Adipocyte (in vitro differentiated cells): ENCODE measurements at regions not wholly inside any gene's neighbourhood (a gene's known extent, or its start where the extent isn't known, plus 50 kb on each side); places are given as distances from the start of the nearest gene placed in this dataset.
"Not testable (repeated sequence)": the region's sequence is repeated elsewhere in the genome, so short reads cannot be mapped to it uniquely, and the experiment has no call there.

Source experiments
- DNase-seq: peaks from one replicate; pipeline ENCODE4 v3.0.0-alpha.2; 2015; ENCODE audit warnings: low read depth
- H3K27me3 ChIP-seq: replicated peaks from 2 replicates; pipeline ENCODE4 v1.7.0; 2013; ENCODE audit warnings: mild to moderate bottlenecking, low read length, moderate library complexity; ENCODE audit not compliant: control insufficient read depth, insufficient read depth
- H3K36me3 ChIP-seq: 2 replicates; pipeline ENCODE4 v1.7.0; 2013; ENCODE audit warnings: low read length, mild to moderate bottlenecking, moderate library complexity; ENCODE audit not compliant: control insufficient read depth, insufficient read depth, severe bottlenecking
- H3K4me1 ChIP-seq: 2 replicates; pipeline ENCODE4 v1.7.0; 2013; ENCODE audit warnings: mild to moderate bottlenecking, low read length, moderate library complexity; ENCODE audit not compliant: control insufficient read depth, insufficient read depth
- H3K4me3 ChIP-seq: 2 replicates; pipeline ENCODE4 v1.7.0; 2013; ENCODE audit warnings: mild to moderate bottlenecking, low read length, moderate library complexity
- H3K9ac ChIP-seq: 2 replicates; pipeline ENCODE4 v1.7.0; 2013; ENCODE audit warnings: mild to moderate bottlenecking, low read length, moderate library complexity
- H3K9me3 ChIP-seq: 2 replicates; pipeline ENCODE4 v1.7.0; 2013; ENCODE audit warnings: mild to moderate bottlenecking, low read length, moderate library complexity; ENCODE audit not compliant: control insufficient read depth

- H3K4me3 ChIP-seq = no peak overlapping the region
- no peaks in the 10 kb centered on the region for H3K36me3 ChIP-seq
- H3K9ac ChIP-seq = no peak overlapping the region
- H3K9me3 ChIP-seq = peaks cover 11% of the 10 kb centered on the region
- DNase-seq = no peak
- peaks cover 15% of the 10 kb centered on the region for H3K4me1 ChIP-seq
- H3K27me3 ChIP-seq = no peaks in the 10 kb centered on the region
Measured at GRCh38 chr4:141538001-141538400, 98.4 kb upstream of the IL15 start.

GRCh38 chr4:141540643-141541042 lies 95.7 kb upstream of the IL15 start:
- DNase-seq = peak; percentile 25
- H3K4me1 ChIP-seq = peaks cover 15% of the 10 kb centered on the region
- H3K9ac ChIP-seq = no peak overlapping the region
- H3K4me3 ChIP-seq = no peak overlapping the region
- no peaks in the 10 kb centered on the region for H3K27me3 ChIP-seq
- H3K36me3 ChIP-seq = no peaks in the 10 kb centered on the region
- peaks cover 11% of the 10 kb centered on the region for H3K9me3 ChIP-seq

GRCh38 chr4:141541851-141542250 lies 94.5 kb upstream of the IL15 start:
- no peaks in the 10 kb centered on the region for H3K27me3 ChIP-seq
- H3K4me1 ChIP-seq = peaks cover 15% of the 10 kb centered on the region
- H3K4me3 ChIP-seq = no peak overlapping the region
- DNase-seq = peak; percentile 50
- peaks cover 11% of the 10 kb centered on the region for H3K9me3 ChIP-seq
- H3K9ac ChIP-seq = no peak overlapping the region
- H3K36me3 ChIP-seq = no peaks in the 10 kb centered on the region

- Histone ChIP-seq H3K4me1 (peaks cover 15% of the 10 kb centered on the region), H3K9me3 (peaks cover 6% of the 10 kb centered on the region), H3K9ac (no peak overlapping the region), H3K4me3 (no peak overlapping the region), H3K36me3 (no peaks in the 10 kb centered on the region), H3K27me3 (no peaks in the 10 kb centered on the region)
- DNase-seq = no peak
Measured at GRCh38 chr4:141543176-141543575, 93.2 kb upstream of the IL15 start.

- Histone ChIP-seq H3K4me1 (peaks cover 19% of the 10 kb centered on the region), H3K27me3 (no peaks in the 10 kb centered on the region), H3K36me3 (no peaks in the 10 kb centered on the region), H3K9me3 (peaks cover under 1% of the 10 kb centered on the region), H3K4me3 (no peak overlapping the region), H3K9ac (no peak overlapping the region)
- DNase-seq = no peak
Measured at GRCh38 chr4:141543706-141544105, 92.7 kb upstream of the IL15 start.

GRCh38 chr4:141548791-141549190 lies 87.6 kb upstream of the IL15 start:
- DNase-seq = peak; percentile 57
- Histone ChIP-seq H3K9me3 (no peaks in the 10 kb centered on the region), H3K4me1 (peaks cover 6% of the 10 kb centered on the region), H3K36me3 (no peaks in the 10 kb centered on the region), H3K9ac (no peak overlapping the region), H3K4me3 (no peak overlapping the region), H3K27me3 (no peaks in the 10 kb centered on the region)

GRCh38 chr4:141560056-141560455 lies 76.3 kb upstream of the IL15 start:
- no peak overlapping the region for H3K4me3 ChIP-seq
- no peaks in the 10 kb centered on the region for H3K9me3 ChIP-seq
- no peaks in the 10 kb centered on the region for H3K36me3 ChIP-seq
- no peaks in the 10 kb centered on the region for H3K27me3 ChIP-seq
- H3K4me1 ChIP-seq = no peaks in the 10 kb centered on the region
- no peak for DNase-seq
- H3K9ac ChIP-seq = no peak overlapping the region

GRCh38 chr4:141562649-141563048 lies 73.7 kb upstream of the IL15 start:
- no peaks in the 10 kb centered on the region for H3K9me3 ChIP-seq
- no peaks in the 10 kb centered on the region for H3K4me1 ChIP-seq
- DNase-seq = no peak
- no peak overlapping the region for H3K9ac ChIP-seq
- no peaks in the 10 kb centered on the region for H3K27me3 ChIP-seq
- no peak overlapping the region for H3K4me3 ChIP-seq
- H3K36me3 ChIP-seq = no peaks in the 10 kb centered on the region

- H3K4me3 ChIP-seq = no peak overlapping the region
- H3K36me3 ChIP-seq = no peaks in the 10 kb centered on the region
- H3K27me3 ChIP-seq = no peaks in the 10 kb centered on the region
- no peaks in the 10 kb centered on the region for H3K9me3 ChIP-seq
- H3K4me1 ChIP-seq = no peaks in the 10 kb centered on the region
- DNase-seq = no peak
- H3K9ac ChIP-seq = no peak overlapping the region
Measured at GRCh38 chr4:141563723-141564122, 72.7 kb upstream of the IL15 start.

- H3K36me3 ChIP-seq, H3K9me3 ChIP-seq, DNase-seq, H3K27me3 ChIP-seq, H3K9ac ChIP-seq, H3K4me3 ChIP-seq, H3K4me1 ChIP-seq: not testable (repeated sequence)
Measured at GRCh38 chr4:141564961-141565360, 71.4 kb upstream of the IL15 start.

- Histone ChIP-seq H3K4me1 (no peaks in the 10 kb centered on the region), H3K4me3 (no peak overlapping the region), H3K9me3 (no peaks in the 10 kb centered on the region), H3K9ac (no peak overlapping the region), H3K27me3 (no peaks in the 10 kb centered on the region), H3K36me3 (no peaks in the 10 kb centered on the region)
- DNase-seq = no peak
Measured at GRCh38 chr4:141565379-141566089, 70.8 kb upstream of the IL15 start.

- Histone ChIP-seq H3K9me3 (no peaks in the 10 kb centered on the region), H3K36me3 (no peaks in the 10 kb centered on the region), H3K9ac (no peak overlapping the region), H3K27me3 (no peaks in the 10 kb centered on the region), H3K4me3 (no peak overlapping the region), H3K4me1 (no peaks in the 10 kb centered on the region)
- DNase-seq = no peak
Measured at GRCh38 chr4:141567326-141567915, 69.0 kb upstream of the IL15 start.
